ENCODE measurements at regions not wholly inside any gene's neighbourhood (a gene's known extent, or its start where the extent isn't known, plus 50 kb on each side); places are given as distances from the start of the nearest gene placed in this dataset.
A peak's percentile ranks its signal among the peaks of the same experiment; 100 is the strongest.
"Not testable (repeated sequence)": the region's sequence is repeated elsewhere in the genome, so short reads cannot be mapped to it uniquely, and the experiment has no call there.

DNA sequence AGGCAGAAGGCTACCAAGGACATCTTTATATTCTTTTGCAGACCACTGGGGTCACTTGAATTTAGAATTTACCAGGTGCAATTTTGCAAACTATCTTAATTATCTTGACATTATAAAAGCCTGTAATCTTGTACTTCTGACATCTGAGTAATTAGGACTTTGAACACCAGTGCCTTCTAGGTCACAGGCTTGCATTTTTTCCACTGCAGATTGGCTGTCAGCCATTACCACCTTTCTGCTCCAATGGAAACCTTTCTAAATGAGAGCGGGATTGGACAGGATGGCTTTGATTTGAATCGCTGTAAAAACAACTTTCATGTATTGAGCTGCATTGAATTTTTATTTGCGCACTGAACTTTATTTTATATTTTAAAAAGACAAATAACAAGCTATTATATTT lies 893.3 kb upstream of the TPTE start:
- not testable (repeated sequence) for H3K36me3 ChIP-seq (ENCODE audit: control insufficient read depth in 4 of 4, insufficient read depth in 4 of 4, low read length in 4 of 4); DNase-seq; H3K4me1 ChIP-seq (ENCODE audit: control insufficient read depth in 5 of 5, insufficient read depth in 5 of 5, low read length in 5 of 5); H3K9me3 ChIP-seq (ENCODE audit: control insufficient read depth in 4 of 4, insufficient read depth in 3 of 4, low read length in 3 of 4); H3K9ac ChIP-seq (ENCODE audit: insufficient read depth in 1 of 2, low read length in 2 of 2); ATAC-seq (ENCODE audit: insufficient read depth, low FRiP score); H3K27ac ChIP-seq (ENCODE audit: low read depth in 1 of 2, low read length in 1 of 2); H3K4me3 ChIP-seq; H3K27me3 ChIP-seq (ENCODE audit: control insufficient read depth in 3 of 3, insufficient read depth in 3 of 3, low read length in 2 of 3)
- 81 to 89% methylated on average over 1 of the region's 3 CpGs for WGBS, 2 donors

DNA sequence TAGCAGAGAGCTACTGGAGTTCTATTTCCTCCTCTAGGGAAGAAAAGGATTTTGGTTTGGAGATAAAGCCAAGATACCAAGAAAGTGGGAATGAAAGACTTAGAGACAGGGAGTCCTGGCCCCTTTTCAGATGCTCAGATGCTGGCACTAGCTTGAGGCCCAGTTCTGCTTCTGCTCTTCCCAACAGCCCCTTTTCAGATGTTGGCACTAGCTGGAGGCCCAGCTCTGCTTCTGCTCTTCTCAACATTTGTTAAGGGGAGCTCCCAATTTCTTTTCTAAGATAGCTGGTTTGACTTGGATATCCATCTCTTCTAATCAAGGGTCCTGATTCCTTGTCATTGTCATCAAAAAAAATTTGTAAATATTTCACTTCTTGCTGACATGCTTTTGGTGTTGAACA lies 874.0 kb upstream of the TPTE start:
- not testable (repeated sequence) for ATAC-seq (ENCODE audit: insufficient read depth, low FRiP score); H3K4me3 ChIP-seq; H3K9ac ChIP-seq (ENCODE audit: insufficient read depth in 1 of 2, low read length in 2 of 2); H3K27me3 ChIP-seq (ENCODE audit: control insufficient read depth in 3 of 3, insufficient read depth in 3 of 3, low read length in 2 of 3); H3K4me1 ChIP-seq (ENCODE audit: control insufficient read depth in 5 of 5, insufficient read depth in 5 of 5, low read length in 5 of 5); DNase-seq; H3K27ac ChIP-seq (ENCODE audit: low read depth in 1 of 2, low read length in 1 of 2); H3K36me3 ChIP-seq (ENCODE audit: control insufficient read depth in 4 of 4, insufficient read depth in 4 of 4, low read length in 4 of 4)
- peaks cover 0 to 15% (median 1%) of the 10 kb centered on the region in 4 donors for H3K9me3 ChIP-seq (ENCODE audit: control insufficient read depth in 4 of 4, insufficient read depth in 3 of 4, low read length in 3 of 4)

DNA sequence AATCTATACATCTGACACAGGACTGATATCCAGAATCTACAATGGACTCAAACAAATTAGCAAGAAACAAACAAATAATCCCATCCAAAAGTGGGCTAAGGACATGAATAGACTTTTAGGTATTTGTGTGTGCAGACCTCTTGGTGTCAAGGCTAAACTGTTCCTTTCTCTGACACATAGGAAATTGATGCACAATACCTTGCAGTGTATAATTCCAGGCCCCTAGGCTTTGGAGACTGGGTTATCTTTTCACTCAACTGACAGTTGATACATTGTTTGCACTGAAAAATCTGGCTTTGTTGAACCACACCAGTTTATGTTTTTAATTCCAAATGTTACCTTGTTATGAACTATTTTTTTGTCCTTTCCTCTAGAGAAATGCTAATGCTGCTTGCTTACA lies 873.1 kb upstream of the TPTE start:
- not testable (repeated sequence) for ATAC-seq (ENCODE audit: insufficient read depth, low FRiP score); H3K27me3 ChIP-seq (ENCODE audit: control insufficient read depth in 3 of 3, insufficient read depth in 3 of 3, low read length in 2 of 3); H3K4me1 ChIP-seq (ENCODE audit: control insufficient read depth in 5 of 5, insufficient read depth in 5 of 5, low read length in 5 of 5); H3K27ac ChIP-seq (ENCODE audit: low read depth in 1 of 2, low read length in 1 of 2); H3K36me3 ChIP-seq (ENCODE audit: control insufficient read depth in 4 of 4, insufficient read depth in 4 of 4, low read length in 4 of 4); H3K9ac ChIP-seq (ENCODE audit: insufficient read depth in 1 of 2, low read length in 2 of 2); H3K4me3 ChIP-seq; DNase-seq
- peaks cover 0 to 19% (median 1%) of the 10 kb centered on the region in 4 donors for H3K9me3 ChIP-seq (ENCODE audit: control insufficient read depth in 4 of 4, insufficient read depth in 3 of 4, low read length in 3 of 4)

DNA sequence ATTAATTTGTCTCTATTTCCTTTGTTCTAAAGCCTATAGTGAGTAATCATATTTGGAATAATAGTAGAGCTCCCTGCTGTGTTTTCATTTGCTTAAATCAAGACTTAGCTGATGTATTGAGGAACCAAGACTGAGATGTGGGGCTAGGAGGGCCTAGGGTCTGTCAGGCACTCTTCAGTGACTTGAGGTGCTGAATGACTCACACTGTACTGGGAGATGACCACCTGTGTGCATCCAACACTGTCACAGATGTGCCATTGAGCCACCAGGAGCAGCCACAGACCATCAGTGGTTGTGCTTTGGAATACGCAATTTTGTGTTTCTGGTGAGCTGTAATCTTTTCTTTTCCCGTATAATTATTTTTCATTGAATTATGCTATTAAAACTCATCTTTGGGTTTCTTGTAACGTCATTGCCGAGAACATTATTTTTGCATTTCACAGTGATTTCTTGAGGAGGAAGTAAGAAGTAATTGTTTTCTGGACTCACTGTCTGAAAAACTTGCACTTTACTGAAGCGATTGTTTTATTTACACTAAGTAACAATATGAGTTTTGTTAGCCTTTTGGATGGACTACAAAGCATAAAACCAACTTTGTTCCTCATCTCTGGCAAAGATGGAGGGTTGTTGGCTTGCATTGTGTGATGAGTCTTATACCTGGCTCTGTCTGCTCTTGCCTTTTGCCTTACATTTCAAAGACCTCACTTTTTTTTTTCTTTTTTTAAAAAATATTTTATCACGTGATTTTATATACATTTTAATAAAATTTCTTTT lies 872.2 kb upstream of the TPTE start:
- H3K4me1 ChIP-seq (ENCODE audit: control insufficient read depth in 5 of 5, insufficient read depth in 5 of 5, low read length in 5 of 5); H3K36me3 ChIP-seq (ENCODE audit: control insufficient read depth in 4 of 4, insufficient read depth in 4 of 4, low read length in 4 of 4); H3K27me3 ChIP-seq (ENCODE audit: control insufficient read depth in 3 of 3, insufficient read depth in 3 of 3, low read length in 2 of 3); ATAC-seq (ENCODE audit: insufficient read depth, low FRiP score); H3K27ac ChIP-seq (ENCODE audit: low read depth in 1 of 2, low read length in 1 of 2); DNase-seq; H3K4me3 ChIP-seq; H3K9ac ChIP-seq (ENCODE audit: insufficient read depth in 1 of 2, low read length in 2 of 2): not testable (repeated sequence)
- peaks cover 0 to 19% (median 1%) of the 10 kb centered on the region in 4 donors for H3K9me3 ChIP-seq (ENCODE audit: control insufficient read depth in 4 of 4, insufficient read depth in 3 of 4, low read length in 3 of 4)
- WGBS, 2 donors, result 64 to 65% methylated on average over 6 of the region's 6 CpGs

- WGBS, 2 donors, result 40 to 52% methylated on average over 2 of the region's 2 CpGs
- ATAC-seq (ENCODE audit: insufficient read depth, low FRiP score); H3K27me3 ChIP-seq (ENCODE audit: control insufficient read depth in 3 of 3, insufficient read depth in 3 of 3, low read length in 2 of 3); DNase-seq; H3K9ac ChIP-seq (ENCODE audit: insufficient read depth in 1 of 2, low read length in 2 of 2); H3K4me1 ChIP-seq (ENCODE audit: control insufficient read depth in 5 of 5, insufficient read depth in 5 of 5, low read length in 5 of 5); H3K36me3 ChIP-seq (ENCODE audit: control insufficient read depth in 4 of 4, insufficient read depth in 4 of 4, low read length in 4 of 4); H3K4me3 ChIP-seq; H3K27ac ChIP-seq (ENCODE audit: low read depth in 1 of 2, low read length in 1 of 2): not testable (repeated sequence)
- peaks cover 0 to 17% (median 6%) of the 10 kb centered on the region in 4 donors for H3K9me3 ChIP-seq (ENCODE audit: control insufficient read depth in 4 of 4, insufficient read depth in 3 of 4, low read length in 3 of 4)
These were observed 868.6 kb upstream of the TPTE start for GRCh38 chr21:9652819-9653218.

DNA sequence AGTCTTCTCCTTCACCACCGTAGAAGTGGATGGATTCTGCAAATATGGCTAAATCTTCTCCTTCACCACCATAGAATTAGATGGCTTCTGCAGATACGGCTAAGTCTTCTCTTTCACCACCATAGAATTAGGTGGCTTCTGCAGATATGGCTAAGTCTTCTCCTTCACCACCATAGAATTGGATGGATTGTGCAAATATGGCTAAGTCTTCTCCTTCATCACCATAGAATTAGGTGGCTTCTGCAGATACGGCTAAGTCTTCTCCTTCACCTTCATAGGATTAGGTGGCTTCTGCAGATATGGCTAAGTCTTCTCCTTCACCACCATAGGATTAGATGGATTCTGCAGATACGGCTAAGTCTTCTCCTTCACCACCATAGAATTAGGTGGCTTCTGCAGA lies 866.2 kb upstream of the TPTE start:
- ATAC-seq (ENCODE audit: insufficient read depth, low FRiP score); H3K4me3 ChIP-seq; DNase-seq; H3K9ac ChIP-seq (ENCODE audit: insufficient read depth in 1 of 2, low read length in 2 of 2); H3K4me1 ChIP-seq (ENCODE audit: control insufficient read depth in 5 of 5, insufficient read depth in 5 of 5, low read length in 5 of 5); H3K27me3 ChIP-seq (ENCODE audit: control insufficient read depth in 3 of 3, insufficient read depth in 3 of 3, low read length in 2 of 3); H3K36me3 ChIP-seq (ENCODE audit: control insufficient read depth in 4 of 4, insufficient read depth in 4 of 4, low read length in 4 of 4); H3K27ac ChIP-seq (ENCODE audit: low read depth in 1 of 2, low read length in 1 of 2): not testable (repeated sequence)
- 87 to 91% methylated on average over 4 of the region's 4 CpGs for WGBS, 2 donors
- peaks cover 0 to 14% (median 6%) of the 10 kb centered on the region in 4 donors for H3K9me3 ChIP-seq (ENCODE audit: control insufficient read depth in 4 of 4, insufficient read depth in 3 of 4, low read length in 3 of 4)

DNA sequence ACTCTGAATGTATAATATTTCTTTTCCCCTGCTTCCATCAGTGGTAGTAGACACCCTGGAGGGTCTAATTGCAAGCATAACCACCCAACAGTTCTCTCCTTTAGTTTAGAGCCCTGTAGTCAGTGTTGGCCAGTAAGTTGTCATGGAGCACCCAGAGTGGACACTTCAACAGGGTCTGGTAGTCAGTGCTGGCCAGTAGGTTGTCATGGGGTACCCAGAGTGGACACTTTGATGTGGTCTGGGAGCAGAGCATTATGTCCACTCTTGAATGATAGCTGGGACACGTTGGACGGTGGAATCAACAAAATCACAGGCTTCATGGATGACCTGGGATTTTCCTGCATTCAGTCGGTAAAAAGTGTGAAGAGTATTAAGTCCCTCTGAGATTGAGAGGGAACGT lies 864.9 kb upstream of the TPTE start:
- not testable (repeated sequence) for H3K36me3 ChIP-seq (ENCODE audit: control insufficient read depth in 4 of 4, insufficient read depth in 4 of 4, low read length in 4 of 4); ATAC-seq (ENCODE audit: insufficient read depth, low FRiP score); H3K9ac ChIP-seq (ENCODE audit: insufficient read depth in 1 of 2, low read length in 2 of 2); H3K4me3 ChIP-seq; H3K4me1 ChIP-seq (ENCODE audit: control insufficient read depth in 5 of 5, insufficient read depth in 5 of 5, low read length in 5 of 5); H3K27ac ChIP-seq (ENCODE audit: low read depth in 1 of 2, low read length in 1 of 2); H3K27me3 ChIP-seq (ENCODE audit: control insufficient read depth in 3 of 3, insufficient read depth in 3 of 3, low read length in 2 of 3); DNase-seq
- H3K9me3 ChIP-seq (ENCODE audit: control insufficient read depth in 4 of 4, insufficient read depth in 3 of 4, low read length in 3 of 4), result peaks cover 0 to 14% (median 5%) of the 10 kb centered on the region in 4 donors
- WGBS, 2 donors, result 71 to 79% methylated on average over 4 of the region's 4 CpGs

DNA sequence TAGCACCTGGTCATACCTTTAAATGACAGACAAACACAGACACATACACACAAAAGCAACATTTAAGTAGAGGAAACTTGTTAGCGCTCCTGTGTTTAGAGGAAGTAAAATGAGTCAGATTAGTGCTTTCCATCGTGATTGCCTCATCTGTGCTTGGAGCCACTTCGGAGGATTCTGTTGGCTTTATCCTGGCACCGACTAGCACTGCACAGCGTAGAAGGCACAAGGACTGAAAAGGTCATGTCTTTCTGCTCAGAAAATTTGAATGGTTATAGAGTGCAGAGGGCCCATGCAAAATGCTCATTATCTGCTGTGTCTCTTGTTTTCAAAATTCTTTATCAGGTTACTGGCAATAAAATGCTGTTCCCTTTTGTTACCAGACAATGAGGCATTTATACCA lies 863.6 kb upstream of the TPTE start:
- not testable (repeated sequence) for H3K4me1 ChIP-seq (ENCODE audit: control insufficient read depth in 5 of 5, insufficient read depth in 5 of 5, low read length in 5 of 5); DNase-seq; H3K27ac ChIP-seq (ENCODE audit: low read depth in 1 of 2, low read length in 1 of 2); H3K27me3 ChIP-seq (ENCODE audit: control insufficient read depth in 3 of 3, insufficient read depth in 3 of 3, low read length in 2 of 3); H3K4me3 ChIP-seq; H3K36me3 ChIP-seq (ENCODE audit: control insufficient read depth in 4 of 4, insufficient read depth in 4 of 4, low read length in 4 of 4); H3K9ac ChIP-seq (ENCODE audit: insufficient read depth in 1 of 2, low read length in 2 of 2)
- peak; percentile 25 for ATAC-seq (ENCODE audit: insufficient read depth, low FRiP score)
- H3K9me3 ChIP-seq (ENCODE audit: control insufficient read depth in 4 of 4, insufficient read depth in 3 of 4, low read length in 3 of 4), result peaks cover 0 to 14% (median 5%) of the 10 kb centered on the region in 4 donors
- WGBS, 2 donors, result 63 to 65% methylated on average over 5 of the region's 5 CpGs
